Ishikawa (cell line): ENCODE measurements at regions not wholly inside any gene's neighbourhood (a gene's known extent, or its start where the extent isn't known, plus 50 kb on each side); places are given as distances from the start of the nearest gene placed in this dataset.

Source experiments
- CEBPB ChIP-seq: IDR thresholded peaks from 2 replicates; pipeline ENCODE4 v1.6.1; 2012
- CREB1 ChIP-seq: IDR thresholded peaks from 2 replicates; pipeline ENCODE4 v1.6.1; 2012; ENCODE audit warnings: low read depth
- EGR1 ChIP-seq: IDR thresholded peaks from 2 replicates; pipeline ENCODE4 v1.6.1; 2012
- EP300 ChIP-seq: IDR thresholded peaks from 2 replicates; pipeline ENCODE4 v1.6.1; 2012; ENCODE audit warnings: borderline replicate concordance
- FOXM1 ChIP-seq: IDR thresholded peaks from 2 replicates; pipeline ENCODE4 v1.6.1; 2012; ENCODE audit warnings: low read depth, borderline replicate concordance
- NFIC ChIP-seq: IDR thresholded peaks from 2 replicates; pipeline ENCODE4 v1.6.1; 2012
- RAD21 ChIP-seq: IDR thresholded peaks from 2 replicates; pipeline ENCODE4 v1.6.1; 2012; ENCODE audit warnings: low read depth
- TAF1 ChIP-seq: IDR thresholded peaks from 2 replicates; pipeline ENCODE4 v1.6.1; 2012; ENCODE audit warnings: low read depth, mild to moderate bottlenecking
- TCF12 ChIP-seq: IDR thresholded peaks from 2 replicates; pipeline ENCODE4 v1.6.1; 2012; ENCODE audit warnings: low read depth
- TEAD4 ChIP-seq: IDR thresholded peaks from 2 replicates; pipeline ENCODE4 v1.6.1; 2012
- YY1 ChIP-seq: IDR thresholded peaks from 2 replicates; pipeline ENCODE4 v1.6.1; 2012; ENCODE audit warnings: low read depth
- ZBTB7A ChIP-seq: IDR thresholded peaks from 2 replicates; pipeline ENCODE4 v1.6.1; 2012; ENCODE audit warnings: low read depth
- TF ChIP-seq, protein P1 (sequence below): IDR thresholded peaks from 2 replicates; pipeline ENCODE4 v1.6.1; 2012; ENCODE audit warnings: low read depth, mild to moderate bottlenecking
- TF ChIP-seq, protein P2 (sequence below): IDR thresholded peaks from 2 replicates; pipeline ENCODE4 v1.6.1; 2012
- TF ChIP-seq, protein P3 (sequence below): IDR thresholded peaks from 2 replicates; pipeline ENCODE4 v1.6.1; 2012

DNA sequence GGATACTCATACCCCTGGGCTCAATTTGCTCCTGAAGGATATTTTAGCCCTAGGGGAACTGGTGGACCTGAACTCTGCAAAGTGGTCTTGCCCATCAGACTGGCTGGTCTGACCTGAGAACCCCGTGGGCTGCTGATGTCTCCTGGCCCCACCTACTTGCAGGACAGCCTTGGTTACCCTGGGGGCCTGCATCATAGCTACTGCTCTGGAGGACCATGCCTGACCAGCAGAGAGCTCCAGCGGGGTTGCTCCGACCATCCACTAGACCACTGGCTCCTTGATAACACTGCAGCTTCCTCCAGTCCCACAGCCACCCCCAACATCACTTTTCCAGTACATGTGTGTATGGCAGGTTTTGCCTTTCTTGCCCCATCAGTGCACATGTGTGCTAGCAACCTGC, 331.6 kb upstream of the BRINP3 start:
- TF ChIP-seq TAF1, result no peak
- TF ChIP-seq, protein P1, sequence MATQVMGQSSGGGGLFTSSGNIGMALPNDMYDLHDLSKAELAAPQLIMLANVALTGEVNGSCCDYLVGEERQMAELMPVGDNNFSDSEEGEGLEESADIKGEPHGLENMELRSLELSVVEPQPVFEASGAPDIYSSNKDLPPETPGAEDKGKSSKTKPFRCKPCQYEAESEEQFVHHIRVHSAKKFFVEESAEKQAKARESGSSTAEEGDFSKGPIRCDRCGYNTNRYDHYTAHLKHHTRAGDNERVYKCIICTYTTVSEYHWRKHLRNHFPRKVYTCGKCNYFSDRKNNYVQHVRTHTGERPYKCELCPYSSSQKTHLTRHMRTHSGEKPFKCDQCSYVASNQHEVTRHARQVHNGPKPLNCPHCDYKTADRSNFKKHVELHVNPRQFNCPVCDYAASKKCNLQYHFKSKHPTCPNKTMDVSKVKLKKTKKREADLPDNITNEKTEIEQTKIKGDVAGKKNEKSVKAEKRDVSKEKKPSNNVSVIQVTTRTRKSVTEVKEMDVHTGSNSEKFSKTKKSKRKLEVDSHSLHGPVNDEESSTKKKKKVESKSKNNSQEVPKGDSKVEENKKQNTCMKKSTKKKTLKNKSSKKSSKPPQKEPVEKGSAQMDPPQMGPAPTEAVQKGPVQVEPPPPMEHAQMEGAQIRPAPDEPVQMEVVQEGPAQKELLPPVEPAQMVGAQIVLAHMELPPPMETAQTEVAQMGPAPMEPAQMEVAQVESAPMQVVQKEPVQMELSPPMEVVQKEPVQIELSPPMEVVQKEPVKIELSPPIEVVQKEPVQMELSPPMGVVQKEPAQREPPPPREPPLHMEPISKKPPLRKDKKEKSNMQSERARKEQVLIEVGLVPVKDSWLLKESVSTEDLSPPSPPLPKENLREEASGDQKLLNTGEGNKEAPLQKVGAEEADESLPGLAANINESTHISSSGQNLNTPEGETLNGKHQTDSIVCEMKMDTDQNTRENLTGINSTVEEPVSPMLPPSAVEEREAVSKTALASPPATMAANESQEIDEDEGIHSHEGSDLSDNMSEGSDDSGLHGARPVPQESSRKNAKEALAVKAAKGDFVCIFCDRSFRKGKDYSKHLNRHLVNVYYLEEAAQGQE, result no peak
- TF ChIP-seq, protein P2, sequence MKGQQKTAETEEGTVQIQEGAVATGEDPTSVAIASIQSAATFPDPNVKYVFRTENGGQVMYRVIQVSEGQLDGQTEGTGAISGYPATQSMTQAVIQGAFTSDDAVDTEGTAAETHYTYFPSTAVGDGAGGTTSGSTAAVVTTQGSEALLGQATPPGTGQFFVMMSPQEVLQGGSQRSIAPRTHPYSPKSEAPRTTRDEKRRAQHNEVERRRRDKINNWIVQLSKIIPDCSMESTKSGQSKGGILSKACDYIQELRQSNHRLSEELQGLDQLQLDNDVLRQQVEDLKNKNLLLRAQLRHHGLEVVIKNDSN, result no peak
- no peak for TF ChIP-seq YY1
- TF ChIP-seq CEBPB, result no peak

DNA sequence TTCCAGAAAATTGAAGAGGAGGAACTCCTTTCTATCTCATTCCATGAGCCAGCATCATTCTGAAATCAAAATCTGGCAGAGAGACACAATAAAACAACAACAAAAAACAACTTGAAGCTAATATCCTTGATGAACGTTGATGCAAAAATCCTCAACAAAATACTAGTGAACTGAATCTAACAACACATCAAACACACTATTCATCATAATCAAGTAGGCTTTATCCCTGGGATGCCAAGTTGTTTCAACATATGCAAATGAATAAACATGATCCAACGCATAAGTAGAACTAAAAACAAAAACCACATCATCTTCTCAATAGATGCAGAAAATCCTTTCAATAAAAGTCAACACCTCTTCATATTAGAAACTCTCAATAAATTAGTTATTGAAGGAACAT, 335.3 kb upstream of the BRINP3 start:
- TF ChIP-seq TEAD4, result no peak
- no peak for TF ChIP-seq YY1
- TF ChIP-seq, protein P3, sequence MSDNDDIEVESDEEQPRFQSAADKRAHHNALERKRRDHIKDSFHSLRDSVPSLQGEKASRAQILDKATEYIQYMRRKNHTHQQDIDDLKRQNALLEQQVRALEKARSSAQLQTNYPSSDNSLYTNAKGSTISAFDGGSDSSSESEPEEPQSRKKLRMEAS, result no peak
- TF ChIP-seq CEBPB, result no peak
- TF ChIP-seq, protein P2, result no peak
- no peak for TF ChIP-seq NFIC
- no peak for TF ChIP-seq TCF12
- no peak for TF ChIP-seq RAD21
- TF ChIP-seq TAF1, result no peak
- no peak for TF ChIP-seq ZBTB7A
- TF ChIP-seq EP300, result no peak
- TF ChIP-seq, protein P1, result no peak
- no peak for TF ChIP-seq CREB1
- TF ChIP-seq EGR1, result no peak
- TF ChIP-seq FOXM1, result no peak

DNA sequence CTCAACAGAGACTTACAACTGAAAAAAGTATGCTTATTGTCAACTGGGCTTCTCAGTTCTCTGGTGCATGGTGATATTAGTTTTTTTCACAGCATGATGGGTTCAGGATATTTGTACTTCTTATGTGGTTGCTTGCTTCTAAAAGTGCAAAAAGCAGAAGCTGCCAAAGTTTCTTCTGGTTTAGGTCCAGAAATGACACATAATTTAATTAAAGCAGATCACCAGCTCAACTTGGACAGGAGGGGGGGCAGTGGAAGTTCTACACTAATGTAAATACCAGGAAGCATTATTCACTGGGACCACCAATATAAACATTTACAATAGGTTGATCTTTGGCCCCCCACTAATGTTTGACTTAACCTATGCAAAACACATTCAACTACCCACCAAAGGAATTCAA, 354.8 kb upstream of the BRINP3 start:
- TF ChIP-seq TCF12 (no peak), CEBPB (no peak), FOXM1 (no peak), TAF1 (no peak), CREB1 (no peak), RAD21 (no peak), NFIC (no peak), YY1 (no peak), TEAD4 (no peak), EGR1 (no peak), ZBTB7A (no peak), EP300 (no peak)
- TF ChIP-seq, protein P3, result no peak
- TF ChIP-seq, protein P1, result no peak
- TF ChIP-seq, protein P2, result no peak

DNA sequence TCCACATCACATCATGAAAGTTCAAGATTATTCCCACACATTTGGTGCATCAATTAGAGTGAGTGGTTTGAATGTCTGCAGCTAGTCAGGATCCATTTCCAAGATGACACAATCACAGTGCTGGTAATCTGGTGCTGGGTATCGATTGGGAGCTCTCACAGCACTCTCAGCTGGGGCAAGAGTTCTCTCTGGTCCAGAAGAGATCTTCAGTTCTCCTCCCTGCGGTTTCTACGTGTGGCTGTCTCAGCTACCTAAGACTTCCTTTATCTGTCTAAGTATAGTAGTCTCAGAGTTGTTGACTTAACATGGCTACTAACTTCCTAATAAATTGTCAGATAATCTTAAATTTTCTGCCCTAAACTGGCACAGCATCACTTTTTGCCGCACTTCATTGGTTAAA, 358.0 kb upstream of the BRINP3 start:
- TF ChIP-seq FOXM1 (no peak), ZBTB7A (no peak), RAD21 (no peak), TCF12 (no peak)
- TF ChIP-seq, protein P2, result no peak
